OCI-M1 (cell line): ENCODE measurements at regions not wholly inside any gene's neighbourhood (a gene's known extent, or its start where the extent isn't known, plus 50 kb on each side); places are given as distances from the start of the nearest gene placed in this dataset.
"Not testable (repeated sequence)": the region's sequence is repeated elsewhere in the genome, so short reads cannot be mapped to it uniquely, and the experiment has no call there.

Experiments
- DNase-seq: peaks from one replicate; lab custom pipeline; 2025; lab: John Stamatoyannopoulos, UW

DNA sequence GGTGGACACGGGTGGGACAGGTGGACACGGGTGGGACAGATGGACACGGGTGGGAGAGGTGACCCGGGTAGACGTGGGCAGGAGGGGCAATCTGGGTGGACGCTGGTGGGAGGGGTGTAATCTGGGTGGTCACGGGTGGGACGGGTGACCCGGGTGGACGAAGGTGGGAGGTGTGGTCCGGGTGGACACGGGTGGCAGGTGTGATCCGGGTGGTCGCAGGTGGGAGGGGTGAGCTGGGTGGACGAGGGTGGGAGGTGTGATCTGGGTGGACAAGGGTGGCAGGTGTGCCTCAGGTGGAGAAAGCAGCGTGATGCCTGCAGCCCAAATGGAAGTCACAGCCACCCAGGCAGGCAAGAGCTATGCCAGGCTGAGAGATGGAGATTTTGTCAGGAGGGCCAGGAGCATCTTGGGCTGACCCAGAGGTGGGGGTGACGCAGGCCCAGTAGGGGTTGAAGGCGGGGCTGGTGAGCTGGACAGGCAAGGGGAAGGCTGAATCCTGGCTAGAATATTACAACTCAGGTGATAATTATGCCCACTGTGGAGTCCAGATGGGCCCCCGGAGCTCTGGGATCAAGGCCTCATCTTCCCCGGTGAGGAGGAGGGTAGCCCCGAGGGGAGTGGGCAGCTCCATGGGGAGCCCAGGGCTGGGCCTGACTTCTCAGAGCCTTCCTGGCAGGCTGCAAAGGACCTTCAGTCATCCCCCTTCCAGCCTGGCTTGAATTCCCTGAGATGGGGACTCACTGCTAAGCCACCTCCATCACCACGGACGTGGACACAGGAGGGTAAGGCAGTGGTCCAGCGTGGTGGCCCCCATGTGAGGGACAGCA, 100.0 kb downstream of the ADRA2C start:
- no peak for DNase-seq

DNA sequence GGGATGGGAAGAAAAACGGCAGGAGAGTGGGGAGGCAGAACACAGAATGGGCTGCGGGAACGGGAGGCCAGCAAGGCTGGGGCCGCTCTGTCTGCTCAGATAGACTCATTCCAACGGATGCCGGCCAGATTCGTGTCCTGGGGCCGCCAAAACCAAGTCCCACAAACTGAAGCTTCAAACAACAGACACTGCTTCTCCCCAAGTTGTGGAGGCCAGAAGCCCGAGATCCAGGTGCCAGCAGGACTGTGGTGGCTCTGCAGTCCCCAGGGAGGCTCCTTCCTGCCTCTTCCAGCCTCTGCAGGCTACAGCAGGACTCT, 100.6 kb downstream of the ADRA2C start:
- DNase-seq: no peak

DNA sequence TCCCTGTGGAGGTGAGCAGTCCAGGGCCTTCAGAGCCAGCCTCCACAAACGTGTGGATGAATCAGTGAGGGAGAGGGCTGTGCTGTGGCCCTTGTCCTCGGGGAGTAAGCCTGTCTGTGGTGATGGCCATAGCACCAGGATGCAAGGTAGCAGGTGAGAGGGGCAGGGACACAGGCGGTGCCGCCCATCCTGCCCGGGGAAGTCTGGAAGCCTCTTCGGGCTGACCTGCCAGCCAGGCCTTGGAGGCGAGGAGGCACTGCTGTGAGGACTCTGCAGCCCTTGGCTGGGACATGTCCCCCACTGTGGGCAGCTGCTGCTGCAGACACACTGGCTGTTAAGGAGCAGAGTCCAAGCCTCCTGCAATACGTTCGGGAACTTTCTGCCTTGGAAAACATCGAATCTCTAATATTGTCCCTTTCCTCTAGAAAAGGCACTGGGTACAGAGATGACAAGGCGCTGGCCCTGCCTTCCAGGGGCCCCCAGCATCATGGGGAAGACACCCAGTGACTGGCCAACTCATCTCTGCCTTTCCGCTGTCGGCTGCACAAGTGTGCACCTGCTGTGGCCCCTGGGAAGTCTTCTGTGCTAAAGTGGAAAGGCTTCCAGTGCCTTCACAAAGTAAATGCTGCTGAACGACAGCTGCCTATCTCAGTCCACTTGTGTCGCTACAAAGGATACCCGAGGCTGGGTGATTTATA, 101.4 kb downstream of the ADRA2C start:
- no peak for DNase-seq

DNA sequence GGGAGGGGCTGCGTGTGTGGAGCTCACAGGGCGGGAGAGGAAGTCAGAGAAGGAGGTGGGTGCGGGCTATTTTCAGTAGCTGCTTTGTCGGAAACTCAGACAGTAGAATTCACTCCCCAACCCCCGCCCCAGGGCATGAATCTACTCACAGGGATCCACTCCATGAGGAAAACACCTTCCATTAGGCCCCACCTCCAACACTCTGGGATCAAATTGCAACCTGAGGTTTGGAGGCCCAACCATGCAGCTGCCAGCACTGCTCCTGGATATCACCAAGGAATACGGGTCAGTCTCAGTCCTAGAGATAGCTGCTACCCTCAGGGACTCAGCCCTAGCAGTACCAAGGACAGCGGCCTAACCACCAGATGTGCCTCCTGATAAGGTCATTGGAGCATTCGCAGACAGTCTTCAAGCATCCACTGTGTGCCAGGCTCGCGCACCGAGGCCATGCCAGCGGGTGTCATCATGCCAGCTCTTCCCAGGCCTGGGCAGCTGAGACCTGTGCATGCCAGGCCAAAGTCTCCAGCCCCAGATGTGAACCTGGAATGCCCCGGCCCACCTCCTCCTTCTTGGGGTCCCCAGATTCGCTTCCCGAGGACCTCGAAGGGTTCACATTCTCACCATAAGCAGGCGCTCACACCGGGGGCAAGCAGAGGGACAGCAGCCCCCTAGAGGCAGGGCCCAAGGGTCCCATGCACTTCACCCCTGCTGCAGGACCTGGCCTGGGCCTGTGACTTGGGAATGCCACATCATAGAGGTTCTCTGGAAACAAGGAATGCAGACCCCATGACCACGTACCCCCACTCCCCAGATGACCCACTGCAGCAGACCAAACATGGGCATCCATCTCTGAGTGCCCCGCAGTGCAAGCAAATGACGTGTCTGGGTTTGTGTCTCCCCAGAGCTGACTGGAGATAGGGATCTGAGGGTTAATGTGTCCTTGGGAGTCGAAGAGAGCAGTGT, 102.3 kb downstream of the ADRA2C start:
- DNase-seq: peak; percentile 12

DNA sequence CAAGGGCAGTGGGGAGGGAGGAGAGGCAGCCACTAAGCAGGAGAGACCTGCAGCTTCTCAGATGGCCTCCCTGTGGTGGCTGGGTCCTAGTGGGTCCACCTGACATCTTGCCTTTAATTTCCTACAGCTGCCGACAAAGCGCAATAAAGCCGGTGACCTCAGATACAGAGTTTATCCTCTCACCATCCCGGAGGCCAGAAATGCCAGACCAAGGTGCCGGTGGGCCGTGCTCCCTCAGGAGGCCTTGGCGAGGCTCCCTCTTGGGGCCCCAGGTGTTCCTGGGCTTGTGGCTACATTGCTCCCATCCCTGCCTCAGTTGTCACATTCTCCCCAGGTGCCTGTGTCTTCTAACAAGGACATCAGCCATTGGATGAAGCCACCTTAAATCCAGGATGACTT, 103.0 kb downstream of the ADRA2C start:
- no peak for DNase-seq

DNA sequence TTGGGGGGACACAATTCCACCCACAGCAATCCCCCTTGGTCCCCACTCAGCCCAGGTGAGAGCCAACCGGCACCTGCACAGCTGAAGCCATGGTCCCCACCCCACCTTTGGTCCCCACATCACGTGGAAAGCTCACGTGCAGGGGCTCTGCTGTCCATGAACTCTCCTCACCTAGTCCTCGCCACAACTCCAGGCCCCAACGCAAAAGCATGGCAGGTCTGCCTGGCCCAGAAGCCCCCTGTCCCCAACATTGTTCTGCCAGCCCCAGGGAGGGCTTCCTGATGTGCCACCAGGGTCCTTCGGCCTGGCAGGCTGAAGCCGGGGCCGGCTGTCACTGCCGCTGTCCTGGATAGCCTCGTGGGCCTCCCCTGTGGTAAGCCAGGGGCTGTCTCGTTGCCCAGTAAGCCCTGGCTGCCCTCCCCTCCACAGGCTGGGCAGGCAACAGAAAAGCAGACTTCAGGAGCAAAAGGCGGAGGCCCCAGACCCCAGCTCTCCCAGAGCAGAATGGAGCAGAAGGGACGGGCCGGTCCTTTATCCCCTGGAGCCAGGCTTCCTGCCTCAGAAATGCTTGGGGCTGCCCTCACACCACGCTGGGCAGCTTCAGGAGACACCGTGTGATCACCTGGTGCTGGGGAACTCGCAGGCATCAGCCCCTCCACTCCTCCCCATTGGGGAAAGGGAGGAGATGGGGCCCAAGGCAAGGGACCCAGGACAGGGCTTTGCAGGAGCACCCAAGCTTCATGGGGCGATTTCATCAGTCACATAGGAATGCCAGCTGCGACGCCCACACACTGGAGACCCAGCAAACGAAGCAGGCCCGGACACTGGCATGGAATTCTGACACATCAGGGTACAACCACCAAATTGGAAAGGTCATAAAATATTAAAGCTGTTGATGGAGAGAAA, 103.7 kb downstream of the ADRA2C start:
- no peak for DNase-seq

DNA sequence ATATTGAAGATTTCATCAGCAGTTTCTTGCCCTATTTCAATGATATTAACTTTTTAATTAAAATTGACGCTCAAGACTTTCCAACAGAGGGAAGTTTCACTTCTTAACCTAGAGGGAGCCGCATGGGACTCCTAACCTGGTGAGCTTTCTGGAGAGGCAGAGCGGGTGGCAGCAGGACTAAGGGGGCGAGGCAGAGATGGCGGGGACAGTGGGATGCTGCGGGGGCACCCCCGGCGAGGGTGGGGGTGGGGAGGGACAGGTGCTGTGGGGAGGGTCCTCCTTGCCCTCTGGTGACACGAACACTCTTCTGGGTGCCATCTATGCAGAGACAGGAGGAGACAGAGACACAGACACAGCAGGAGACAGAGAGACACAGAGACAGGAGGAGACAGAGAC, 104.4 kb downstream of the ADRA2C start:
- DNase-seq: no peak

DNA sequence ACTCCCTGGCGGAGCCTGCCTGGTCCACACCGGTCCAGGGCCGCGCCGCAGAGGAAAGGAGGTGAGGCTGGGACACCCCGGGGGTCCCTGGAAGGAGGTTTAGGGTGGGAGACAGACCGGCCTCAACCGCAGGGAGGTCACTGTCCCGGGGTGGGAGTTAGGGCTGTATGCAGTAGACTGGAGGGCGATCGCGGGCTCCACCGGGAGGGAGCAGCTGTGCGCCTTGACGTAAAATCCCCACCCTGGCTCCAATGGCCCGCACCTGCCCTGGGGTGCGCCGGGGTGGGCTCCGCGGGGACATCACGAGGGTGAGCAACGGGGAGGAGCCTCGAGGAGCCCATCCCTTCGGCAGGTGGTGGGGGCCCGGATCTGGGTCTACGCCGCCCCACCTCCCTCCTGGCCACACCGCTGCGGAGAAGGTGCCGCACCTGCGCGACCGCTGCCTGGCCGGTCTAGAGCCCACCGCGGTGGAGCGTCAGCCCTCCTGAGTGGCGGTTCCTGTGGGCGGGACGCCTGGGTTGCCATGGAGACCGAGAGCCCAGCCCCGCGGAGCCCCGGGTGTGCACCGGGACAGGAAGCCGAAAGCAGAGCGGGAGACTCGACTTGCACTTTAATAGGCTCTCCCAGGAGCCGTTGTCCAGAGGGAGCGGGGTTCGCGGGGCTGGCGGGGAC, 105.1 kb downstream of the ADRA2C start:
- no peak for DNase-seq

DNA sequence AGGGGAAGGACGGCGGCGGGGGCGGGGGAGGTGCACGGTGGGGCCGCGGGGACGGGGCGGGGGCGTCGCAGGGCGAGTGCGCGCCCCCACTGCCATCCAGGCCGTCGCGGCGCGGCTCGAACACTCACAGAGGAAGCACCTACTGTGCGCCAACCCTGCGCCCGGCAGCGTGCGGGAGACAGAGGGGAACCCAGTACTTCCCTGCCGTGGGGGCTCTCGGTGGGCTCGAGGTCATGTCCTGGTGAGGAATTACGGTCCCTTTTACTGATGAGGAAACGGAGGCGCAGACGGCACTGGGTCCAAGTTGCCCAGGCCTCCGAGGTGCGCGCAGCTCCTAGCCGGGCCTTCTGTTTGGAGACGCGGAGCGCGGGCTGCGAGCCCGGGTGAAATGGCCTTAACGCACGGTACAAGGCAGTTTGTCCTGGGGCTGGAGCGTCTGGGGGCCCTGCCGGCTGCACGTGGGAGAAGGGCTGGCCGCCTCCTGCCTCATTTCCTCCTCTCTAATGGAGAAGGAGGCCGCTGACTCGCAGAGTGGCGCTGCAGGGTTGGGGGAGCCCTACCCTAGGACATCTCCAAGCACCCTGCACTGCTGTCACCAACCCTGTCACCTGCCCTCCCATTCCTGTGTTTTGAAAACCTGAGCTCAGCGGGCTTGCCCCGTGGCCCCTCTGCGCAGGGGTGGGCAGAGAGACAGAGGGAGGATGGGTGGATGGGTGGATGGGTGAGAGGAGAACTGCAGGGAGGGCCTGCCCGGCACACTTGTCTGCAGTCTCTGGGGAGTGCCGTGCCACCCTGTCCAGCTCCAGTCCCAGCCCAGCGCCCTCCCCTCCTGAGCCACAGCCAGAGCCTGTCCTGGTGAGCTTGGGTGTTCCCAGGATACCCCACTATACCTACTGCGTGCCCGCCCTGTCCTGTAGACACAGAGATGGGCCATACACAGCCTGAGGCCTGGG, 106.0 kb downstream of the ADRA2C start:
- DNase-seq: no peak

DNA sequence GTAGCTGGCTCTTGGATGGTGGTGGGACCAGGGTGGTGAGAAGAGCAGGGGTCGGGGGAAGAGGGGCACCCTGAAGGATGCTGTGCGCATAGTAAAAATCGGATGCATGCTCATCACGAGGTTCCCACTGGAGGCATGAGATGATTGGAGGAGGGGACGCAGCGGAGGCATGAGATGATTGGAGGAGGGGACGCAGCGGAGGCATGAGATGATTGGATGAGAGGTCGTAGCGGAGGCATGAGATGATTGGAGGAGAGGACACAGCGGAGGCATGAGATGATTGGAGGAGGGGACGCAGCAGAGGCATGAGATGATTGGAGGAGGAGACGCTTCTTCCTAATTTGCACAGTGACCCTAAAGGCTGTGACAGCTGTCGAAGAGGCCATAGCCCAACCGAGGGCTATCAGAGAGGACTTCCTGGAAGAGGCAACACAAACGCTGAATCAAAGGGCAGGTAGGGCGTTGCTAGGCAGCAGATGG, 106.7 kb downstream of the ADRA2C start:
- no peak for DNase-seq

DNA sequence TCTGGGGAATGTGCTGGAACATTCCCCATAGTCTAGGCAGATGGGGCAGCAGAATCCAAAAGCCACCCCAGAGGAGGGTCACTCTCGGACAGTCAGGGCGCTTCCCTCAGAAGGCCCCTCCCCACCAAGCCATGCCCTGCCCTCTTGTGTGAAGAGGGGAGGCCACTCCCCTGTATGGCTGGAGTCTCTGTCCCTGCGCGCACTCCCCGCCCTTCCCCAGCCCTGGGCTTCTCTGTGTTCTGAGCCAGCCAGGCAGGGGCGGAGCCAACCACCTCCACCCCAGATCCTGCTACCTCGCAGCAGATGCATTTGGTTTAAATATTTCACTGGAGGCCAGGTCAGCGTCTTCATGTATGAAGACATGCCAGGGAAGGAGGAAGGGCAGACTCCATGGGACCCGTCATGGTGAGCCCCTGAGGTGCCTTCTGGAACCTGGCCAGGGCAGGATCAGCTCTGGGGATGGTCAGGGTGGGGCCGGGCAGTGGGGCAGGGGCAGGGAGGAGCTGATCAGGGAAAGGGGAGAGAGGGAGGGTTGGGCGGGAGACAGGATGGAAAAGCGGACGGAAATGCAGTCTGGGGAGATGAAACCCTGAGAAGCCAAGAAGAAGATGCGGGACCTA, 107.3 kb downstream of the ADRA2C start:
- no peak for DNase-seq

DNA sequence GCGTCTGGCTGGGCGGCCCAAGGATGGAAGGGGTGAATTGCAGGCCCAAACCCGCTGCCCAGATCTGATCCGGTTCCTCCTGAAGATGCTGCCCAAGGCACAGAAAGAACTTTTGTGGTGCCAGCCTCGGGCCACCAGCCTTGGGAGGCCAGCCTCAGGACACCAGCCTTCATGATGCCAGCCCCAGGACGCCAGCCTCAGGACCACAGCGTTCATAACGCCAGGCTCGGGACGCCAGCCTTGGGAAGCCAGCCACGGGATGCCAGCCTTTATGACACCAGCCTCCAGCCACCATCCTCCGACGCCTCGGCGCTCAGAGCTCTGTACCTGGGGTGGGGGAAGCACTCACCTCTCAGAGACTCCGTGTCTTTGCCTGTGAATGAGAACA, 107.8 kb downstream of the ADRA2C start:
- DNase-seq: no peak

DNA sequence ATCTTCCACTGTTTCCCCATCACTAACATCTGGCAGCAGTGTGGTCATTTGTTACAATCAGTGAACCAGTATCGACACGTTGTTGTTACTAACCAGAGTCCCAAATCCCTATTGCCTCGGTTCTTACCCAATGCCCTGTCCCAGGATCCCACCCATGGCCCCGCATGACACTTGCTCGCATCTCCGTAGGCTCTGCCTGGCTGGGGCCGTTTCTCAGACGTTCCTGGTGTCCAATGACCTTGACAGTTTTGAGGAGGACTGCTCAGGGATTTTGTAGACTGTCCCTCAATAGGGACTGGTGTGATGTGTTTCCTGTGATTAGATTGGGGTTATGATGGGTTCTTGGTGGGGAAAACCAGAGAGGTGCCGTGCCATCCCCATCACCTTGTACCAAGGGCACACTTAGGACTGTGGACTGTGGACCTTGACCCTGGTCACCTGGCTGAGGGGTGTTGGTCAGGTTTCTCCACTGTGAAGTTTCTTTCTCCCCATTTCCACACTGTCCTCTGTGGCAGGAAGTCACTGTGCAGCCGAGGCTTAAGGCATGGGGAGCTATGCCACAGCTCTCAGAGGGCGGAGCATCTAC, 108.4 kb downstream of the ADRA2C start:
- DNase-seq: no peak

DNA sequence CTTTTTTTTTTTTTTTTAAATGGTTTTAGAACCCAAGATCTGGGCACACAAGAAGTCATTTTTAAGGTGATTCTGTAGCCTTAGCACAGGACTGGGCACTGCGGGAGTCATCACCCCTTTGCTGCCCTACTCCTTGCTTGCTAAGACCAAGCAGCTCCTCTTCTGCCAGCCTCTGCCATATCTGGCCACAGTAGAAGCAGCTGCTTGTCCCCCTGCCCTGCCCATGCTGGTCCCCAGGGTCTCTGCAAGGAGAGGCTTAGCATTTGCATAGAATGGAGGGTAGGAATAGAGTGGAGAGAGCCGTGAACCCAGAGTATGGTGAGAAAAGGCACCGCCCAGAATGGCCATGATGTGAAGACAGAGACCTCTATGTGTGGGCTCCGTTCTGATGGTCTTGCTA, 109.3 kb downstream of the ADRA2C start:
- no peak for DNase-seq

DNA sequence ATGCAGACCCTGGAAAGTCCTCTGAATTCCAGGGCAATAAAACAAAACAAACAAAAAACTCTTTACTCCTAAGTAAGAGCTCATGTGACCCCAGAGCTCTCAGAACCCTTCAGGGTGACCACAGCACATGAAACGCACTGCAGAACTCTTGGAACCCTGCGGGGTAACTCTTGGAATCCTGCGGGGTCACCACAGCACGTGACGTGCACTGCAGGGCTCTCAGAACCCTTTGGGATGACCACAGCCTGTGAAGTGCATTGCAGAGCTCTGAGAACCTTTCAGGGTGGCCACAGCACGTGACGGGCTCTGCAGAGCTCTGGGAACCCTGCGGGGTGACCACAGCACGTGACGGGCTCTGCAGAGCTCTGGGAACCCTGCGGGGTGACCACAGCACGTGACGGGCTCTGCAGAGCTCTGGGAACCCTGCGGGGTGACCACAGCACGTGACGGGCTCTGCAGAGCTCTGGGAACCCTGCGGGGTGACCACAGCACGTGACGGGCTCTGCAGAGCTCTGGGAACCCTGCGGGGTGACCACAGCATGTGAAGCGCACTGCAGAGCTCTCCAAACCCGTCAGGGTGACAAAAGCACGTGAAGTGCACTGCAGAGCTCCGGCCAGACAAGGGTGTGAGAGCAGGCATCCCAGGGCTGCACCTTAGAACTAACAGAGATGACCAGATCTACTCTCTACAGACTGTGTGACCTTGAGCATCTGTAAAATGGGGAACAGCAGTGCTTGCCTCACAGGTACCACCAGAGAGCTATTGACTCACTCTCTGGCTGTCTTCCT, 110.1 kb downstream of the ADRA2C start:
- not testable (repeated sequence) for DNase-seq

DNA sequence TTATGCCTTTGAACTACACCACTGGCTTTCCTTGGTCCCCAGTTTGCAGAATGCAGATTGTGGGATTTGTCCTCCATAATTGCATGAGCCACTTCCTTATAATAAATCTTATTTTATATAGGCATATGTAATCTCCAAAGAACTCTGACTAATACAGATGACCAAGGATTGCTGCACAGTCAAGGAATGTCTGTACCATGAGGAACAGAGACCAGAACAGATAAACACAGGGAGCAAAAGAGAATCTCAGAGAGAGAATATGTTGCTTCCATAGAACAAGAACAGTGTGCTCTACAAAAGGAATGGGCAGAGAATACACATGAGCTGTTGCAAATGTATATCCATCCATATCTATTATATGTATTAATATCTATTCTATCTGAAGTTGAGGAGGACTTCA, 111.1 kb downstream of the ADRA2C start:
- no peak for DNase-seq

DNA sequence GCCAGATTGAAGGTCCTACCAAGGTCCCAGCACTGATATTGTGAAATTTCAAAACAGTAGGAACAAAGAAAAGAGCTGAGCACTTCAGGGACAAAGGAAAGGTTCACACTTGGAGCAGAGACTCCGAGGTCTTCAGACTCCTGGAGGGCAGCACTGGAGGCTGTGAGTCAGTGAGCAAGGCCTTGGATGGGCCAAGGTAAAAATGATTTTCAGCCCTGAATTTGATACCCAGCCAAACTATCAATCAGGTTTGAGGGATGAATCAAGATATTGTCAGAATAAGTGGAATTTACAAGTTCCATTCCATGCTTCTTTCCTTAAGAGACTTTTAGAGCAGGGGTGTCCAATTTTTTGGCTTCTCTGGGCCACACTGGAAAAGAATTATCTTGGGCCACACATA, 111.7 kb downstream of the ADRA2C start:
- DNase-seq: no peak

DNA sequence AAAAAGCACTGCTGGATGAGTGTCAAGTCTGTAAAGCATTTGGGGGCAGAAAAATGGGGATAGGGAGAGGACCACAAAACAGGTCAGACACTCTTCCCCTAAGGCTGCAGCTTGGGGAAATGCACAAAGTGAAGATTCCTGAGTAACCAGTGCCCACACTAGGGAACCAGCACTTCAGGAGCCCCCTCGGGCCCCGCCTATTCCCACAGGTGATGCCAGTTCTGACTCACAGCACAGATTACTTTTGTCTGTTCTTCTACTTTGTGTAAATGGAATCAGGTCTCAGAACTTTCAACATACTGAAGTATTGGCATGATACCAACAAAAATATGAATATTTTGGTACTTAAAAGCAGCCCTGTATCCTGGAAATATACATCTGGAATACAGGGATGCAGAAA, 112.5 kb downstream of the ADRA2C start:
- no peak for DNase-seq
